KMS-11 (cell line): ENCODE measurements at regions not wholly inside any gene's neighbourhood (a gene's known extent, or its start where the extent isn't known, plus 50 kb on each side); places are given as distances from the start of the nearest gene placed in this dataset.

Experiments used
- H2AFZ ChIP-seq: fragments of 200-600 bp; sonication (generic); 2 replicates; pipeline ENCODE4 v1.6.1; 2016; ENCODE audit warnings: antibody characterized with exemption, mixed run types, low read depth
- H3K27ac ChIP-seq: fragments of 200-600 bp; sonication (generic); 2 replicates; pipeline ENCODE4 v1.6.1; 2016; ENCODE audit warnings: mild to moderate bottlenecking, mixed run types
- H3K27me3 ChIP-seq: fragments of 200-600 bp; sonication (generic); 2 replicates; pipeline ENCODE4 v1.6.1; 2017; ENCODE audit warnings: mild to moderate bottlenecking, low read depth, mixed run types, moderate library complexity; ENCODE audit not compliant: insufficient read depth
- H3K36me3 ChIP-seq: fragments of 200-600 bp; sonication (generic); 2 replicates; pipeline ENCODE4 v1.6.1; 2017; ENCODE audit warnings: mild to moderate bottlenecking, mixed run types; ENCODE audit not compliant: insufficient read depth
- H3K4me1 ChIP-seq: fragments of 200-600 bp; sonication (generic); 2 replicates; pipeline ENCODE4 v1.6.1; 2016; ENCODE audit warnings: mild to moderate bottlenecking, low read depth, mixed run types; ENCODE audit not compliant: poor library complexity, severe bottlenecking
- H3K4me2 ChIP-seq: fragments of 200-600 bp; sonication (generic); 2 replicates; pipeline ENCODE4 v1.7.0; 2016; ENCODE audit warnings: mild to moderate bottlenecking, mixed run types
- H3K4me3 ChIP-seq: fragments of 200-600 bp; sonication (generic); IDR thresholded peaks from 2 replicates; pipeline ENCODE4 v1.6.1; 2017; ENCODE audit warnings: low read depth, low read length, mixed read lengths; ENCODE audit not compliant: insufficient read depth
- H3K79me2 ChIP-seq: fragments of 200-600 bp; sonication (generic); 2 replicates; pipeline ENCODE4 v1.6.1; 2016; ENCODE audit warnings: low read depth, mixed run types; ENCODE audit not compliant: insufficient read depth
- H3K9ac ChIP-seq: fragments of 200-600 bp; sonication (generic); 2 replicates; pipeline ENCODE4 v1.6.1; 2016; ENCODE audit warnings: mild to moderate bottlenecking, mixed run types
- H4K20me1 ChIP-seq: fragments of 200-600 bp; sonication (generic); 2 replicates; pipeline ENCODE4 v1.6.1; 2016; ENCODE audit warnings: mild to moderate bottlenecking, mixed run types; ENCODE audit not compliant: insufficient read depth
- CTCF ChIP-seq: fragments of 200-600 bp; sonication (generic); conservative IDR thresholded peaks from 2 replicates; pipeline ENCODE4 v1.6.1; 2017; ENCODE audit warnings: low read depth, mild to moderate bottlenecking, antibody characterized with exemption, low read length, moderate library complexity, mixed read lengths

DNA sequence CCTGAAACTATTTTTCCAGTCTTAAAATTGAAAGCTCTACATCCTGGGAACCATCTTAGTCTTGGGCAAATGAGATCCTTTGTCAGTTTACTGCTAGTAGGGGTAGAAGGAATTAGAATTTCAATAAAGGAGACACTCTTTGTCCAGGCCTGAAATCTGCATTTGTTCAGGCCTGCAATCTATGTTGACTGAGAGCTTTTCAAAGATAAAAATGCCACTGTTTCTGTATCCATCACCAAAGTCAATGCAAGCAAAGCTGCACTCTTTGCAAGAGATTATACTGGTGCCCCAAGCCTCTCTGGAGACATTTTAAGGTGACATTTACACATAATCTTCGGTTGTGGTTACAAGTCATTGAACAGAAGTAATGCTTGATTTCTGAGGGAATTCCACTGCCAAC, 135.7 kb downstream of the CTH start:
- Histone ChIP-seq H3K4me3 (no peak overlapping the region), H3K27ac (no peak overlapping the region), H2AFZ (no peak overlapping the region), H3K4me2 (no peak overlapping the region), H3K27me3 (no peaks in the 10 kb centered on the region), H3K4me1 (no peaks in the 10 kb centered on the region), H3K79me2 (no peaks in the 10 kb centered on the region), H3K36me3 (no peaks in the 10 kb centered on the region), H4K20me1 (no peaks in the 10 kb centered on the region), H3K9ac (no peak overlapping the region)
- no peak for TF ChIP-seq CTCF

DNA sequence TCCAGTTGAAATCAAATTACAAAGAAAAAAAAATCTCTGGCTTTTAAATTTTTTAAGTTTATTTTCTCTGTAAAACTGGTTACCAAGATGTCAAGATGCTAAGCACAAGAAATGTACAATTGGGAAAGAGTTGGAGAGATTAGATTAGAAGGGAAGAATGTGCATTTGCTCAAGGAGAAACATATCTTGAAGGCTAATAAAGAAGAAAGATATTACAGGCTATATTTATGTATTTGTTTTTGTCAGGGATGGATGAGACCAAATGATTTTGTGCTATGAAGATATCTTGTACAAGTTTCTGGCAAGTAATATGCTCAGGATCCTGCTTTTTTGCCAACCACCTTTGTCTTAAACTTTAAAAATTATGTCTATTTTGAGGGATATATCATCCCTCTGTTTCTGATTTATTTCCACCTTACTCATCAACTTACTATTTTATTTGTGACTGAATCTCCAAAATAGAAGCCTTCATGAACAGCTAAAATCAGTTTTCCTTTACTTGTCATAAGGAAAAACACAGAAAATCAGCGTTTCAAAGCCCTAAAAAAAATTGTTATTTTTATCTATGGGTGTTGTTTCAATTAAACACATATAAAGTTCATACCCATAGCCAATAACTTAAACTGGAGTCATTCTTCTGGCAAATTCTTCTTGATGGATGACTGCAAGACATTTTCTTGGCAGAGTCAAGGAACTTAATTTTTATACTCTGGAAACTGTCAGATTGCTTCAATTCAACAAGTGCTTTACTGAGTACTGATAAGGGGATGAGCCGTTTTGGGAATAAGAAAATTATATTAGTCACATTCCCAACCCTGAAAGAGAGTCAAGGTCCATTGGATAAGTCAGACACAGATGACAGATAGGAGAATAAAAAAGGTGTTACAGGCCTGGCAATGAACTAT, 141.8 kb downstream of the CTH start:
- no peak for TF ChIP-seq CTCF
- Histone ChIP-seq H3K4me2 (no peak overlapping the region), H3K27ac (no peak overlapping the region)

GRCh38 chr1:70553567-70553956, 142.5 kb downstream of the CTH start:
- no peak overlapping the region for H2AFZ ChIP-seq
- no peaks in the 10 kb centered on the region for H3K79me2 ChIP-seq
- H4K20me1 ChIP-seq, result no peaks in the 10 kb centered on the region
- H3K27me3 ChIP-seq, result no peaks in the 10 kb centered on the region
- no peak for TF ChIP-seq CTCF
- no peaks in the 10 kb centered on the region for H3K36me3 ChIP-seq
- H3K27ac ChIP-seq, result no peak overlapping the region
- no peak overlapping the region for H3K9ac ChIP-seq
- no peaks in the 10 kb centered on the region for H3K4me1 ChIP-seq
- H3K4me3 ChIP-seq, result no peak overlapping the region
- H3K4me2 ChIP-seq, result no peak overlapping the region

More for the DNA sequence above, 141.8 kb downstream of the CTH start:
- no peak overlapping the region for H3K4me3 ChIP-seq
- H2AFZ ChIP-seq, result no peak overlapping the region
- no peaks in the 10 kb centered on the region for H3K4me1 ChIP-seq
- no peaks in the 10 kb centered on the region for H3K36me3 ChIP-seq
- no peaks in the 10 kb centered on the region for H3K79me2 ChIP-seq
- no peak overlapping the region for H3K9ac ChIP-seq
- H4K20me1 ChIP-seq, result no peaks in the 10 kb centered on the region
- no peaks in the 10 kb centered on the region for H3K27me3 ChIP-seq

GRCh38 chr1:70554341-70554740, 143.3 kb downstream of the CTH start:
- no peak overlapping the region for H3K4me3 ChIP-seq
- H3K36me3 ChIP-seq, result no peaks in the 10 kb centered on the region
- TF ChIP-seq CTCF, result no peak
- H2AFZ ChIP-seq, result no peak overlapping the region
- H3K4me1 ChIP-seq, result no peaks in the 10 kb centered on the region
- no peaks in the 10 kb centered on the region for H4K20me1 ChIP-seq
- no peaks in the 10 kb centered on the region for H3K79me2 ChIP-seq
- H3K27ac ChIP-seq, result no peak overlapping the region
- H3K9ac ChIP-seq, result no peak overlapping the region
- no peak overlapping the region for H3K4me2 ChIP-seq
- H3K27me3 ChIP-seq, result no peaks in the 10 kb centered on the region
